Psoas muscle (tissue), 7 donors: ENCODE measurements at regions not wholly inside any gene's neighbourhood (a gene's known extent, or its start where the extent isn't known, plus 50 kb on each side); places are given as distances from the start of the nearest gene placed in this dataset.
"Not testable (repeated sequence)": the region's sequence is repeated elsewhere in the genome, so short reads cannot be mapped to it uniquely, and the experiment has no call there.

ENCODE experiments used
- ATAC-seq, 4 donors: fragments of 200-7000 bp; cut with Tn5 transposase; one replicate each; pipeline ENCODE4 v1.9.1; 2020; ENCODE audit warnings: moderate library complexity in 3 of 4, mild to moderate bottlenecking in 2 of 4
- DNase-seq, 2 donors: peaks; one replicate each; pipeline ENCODE4 v3.0.0-alpha.2; 2020
- H3K27ac ChIP-seq: fragments of 200-600 bp; one replicate; pipeline ENCODE4 v1.8.0; 2022
- H3K27me3 ChIP-seq, 3 donors: fragments of 200-600 bp in 1 of 3; one replicate each; pipeline versions ENCODE4 v1.6.1 to v1.8.0; 2013 to 2022; ENCODE audit warnings: low read length in 2 of 3, mild to moderate bottlenecking in 2 of 3, moderate library complexity in 1 of 3; ENCODE audit not compliant: insufficient read depth in 3 of 3
- H3K36me3 ChIP-seq, 2 donors: fragments of 200-600 bp in 1 of 2; one replicate each; pipeline versions ENCODE4 v1.6.1 to v1.8.0; 2013 to 2022; ENCODE audit warnings: low read depth in 1 of 2, mild to moderate bottlenecking in 1 of 2, moderate library complexity in 1 of 2; ENCODE audit not compliant: insufficient read depth in 1 of 2
- H3K4me1 ChIP-seq: fragments of 200-600 bp; one replicate; pipeline ENCODE4 v1.8.0; 2022
- H3K4me3 ChIP-seq: fragments of 200-600 bp; one replicate; pipeline ENCODE4 v1.8.0; 2022; ENCODE audit warnings: mild to moderate bottlenecking
- H3K9me3 ChIP-seq: fragments of 200-600 bp; one replicate; pipeline ENCODE4 v1.8.0; 2022
- WGBS, 3 donors: extraction: QIAGEN DNeasy Blood & Tissue Kit; methylation state at CpG; one replicate each; pipeline versions ENCODE4 v1.1.6 to v1.1.7; 2013; 5-methylcytosine and 5-hydroxymethylcytosine counted together
- intact Hi-C, 2 donors: fragments of 100-400 bp; cut with DNase I; formaldehyde crosslinking; loops; one replicate each; pipeline versions ENCODE4 v1.11.0 to v1.14.2; 2022
- TF ChIP-seq, protein P1 (sequence below): fragments of 200-600 bp; IDR thresholded peaks from one replicate; pipeline ENCODE4 v1.8.0; 2022; ENCODE audit warnings: antibody characterized with exemption
- donor health status: healthy with polysubstance abuse.
- donor health status: DM: no; HTN: no; CAD: no; lungs with moderate emphysema.
- donor health status: Bipolar disorder and iron deficiency.
- donor health status: healthy.
- donor health status: DM: yes; HTN: yes; CAD: no.
- donor health status: DM: no; HTN: no; CAD: no.
- donor health status: DM: yes; HTN: yes; CAD: no.

DNA sequence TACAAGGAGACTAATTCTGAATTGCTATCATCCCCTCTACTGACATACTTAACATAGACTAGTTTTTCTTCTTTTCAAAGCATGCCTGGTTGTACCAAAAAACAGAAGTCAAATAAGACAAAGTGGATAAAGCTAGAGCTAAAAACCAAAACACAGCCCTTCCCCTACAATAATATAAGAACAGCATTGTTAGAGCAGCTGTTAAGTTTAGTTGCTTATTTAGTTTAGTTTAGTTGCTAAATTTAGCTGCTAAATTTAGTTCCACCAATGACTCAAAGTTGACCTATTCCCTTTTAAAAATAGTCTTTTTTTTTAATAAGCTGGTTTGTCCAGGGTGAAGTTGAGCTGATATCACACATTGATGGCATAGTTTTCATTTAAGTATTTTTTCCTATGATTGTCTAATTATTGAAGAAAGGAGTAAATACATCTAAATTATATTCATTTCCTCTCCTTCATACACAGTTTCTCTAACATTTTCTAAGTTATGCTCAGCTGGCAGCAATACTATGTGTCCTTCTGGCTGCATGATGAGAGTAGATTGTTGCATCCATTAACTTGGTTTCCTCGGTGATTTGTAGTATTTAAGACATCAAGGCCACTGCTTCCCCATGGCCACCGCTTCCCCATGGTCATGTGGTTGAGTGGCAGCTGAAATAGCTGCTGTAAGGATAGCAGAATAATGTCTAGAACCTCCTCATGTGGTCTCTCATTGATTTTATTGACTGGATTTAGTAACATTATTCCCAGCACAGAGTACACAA is 718.6 kb upstream of the NECTIN3 start:
- 42 to 56% (median 53%) methylated on average over 2 of the region's 2 CpGs for WGBS, 3 donors
- Histone ChIP-seq H3K27me3 (no peaks in the 10 kb centered on the region), H3K36me3 (no peaks in the 10 kb centered on the region), H3K4me3 (no peak overlapping the region), H3K9me3 (no peaks in the 10 kb centered on the region), H3K27ac (no peak overlapping the region), H3K4me1 (no peaks in the 10 kb centered on the region)
- intact Hi-C loops = no loop called here
- TF ChIP-seq, protein P1, sequence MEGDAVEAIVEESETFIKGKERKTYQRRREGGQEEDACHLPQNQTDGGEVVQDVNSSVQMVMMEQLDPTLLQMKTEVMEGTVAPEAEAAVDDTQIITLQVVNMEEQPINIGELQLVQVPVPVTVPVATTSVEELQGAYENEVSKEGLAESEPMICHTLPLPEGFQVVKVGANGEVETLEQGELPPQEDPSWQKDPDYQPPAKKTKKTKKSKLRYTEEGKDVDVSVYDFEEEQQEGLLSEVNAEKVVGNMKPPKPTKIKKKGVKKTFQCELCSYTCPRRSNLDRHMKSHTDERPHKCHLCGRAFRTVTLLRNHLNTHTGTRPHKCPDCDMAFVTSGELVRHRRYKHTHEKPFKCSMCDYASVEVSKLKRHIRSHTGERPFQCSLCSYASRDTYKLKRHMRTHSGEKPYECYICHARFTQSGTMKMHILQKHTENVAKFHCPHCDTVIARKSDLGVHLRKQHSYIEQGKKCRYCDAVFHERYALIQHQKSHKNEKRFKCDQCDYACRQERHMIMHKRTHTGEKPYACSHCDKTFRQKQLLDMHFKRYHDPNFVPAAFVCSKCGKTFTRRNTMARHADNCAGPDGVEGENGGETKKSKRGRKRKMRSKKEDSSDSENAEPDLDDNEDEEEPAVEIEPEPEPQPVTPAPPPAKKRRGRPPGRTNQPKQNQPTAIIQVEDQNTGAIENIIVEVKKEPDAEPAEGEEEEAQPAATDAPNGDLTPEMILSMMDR = no peak
- DNase-seq (no peak), ATAC-seq (no peak)

DNA sequence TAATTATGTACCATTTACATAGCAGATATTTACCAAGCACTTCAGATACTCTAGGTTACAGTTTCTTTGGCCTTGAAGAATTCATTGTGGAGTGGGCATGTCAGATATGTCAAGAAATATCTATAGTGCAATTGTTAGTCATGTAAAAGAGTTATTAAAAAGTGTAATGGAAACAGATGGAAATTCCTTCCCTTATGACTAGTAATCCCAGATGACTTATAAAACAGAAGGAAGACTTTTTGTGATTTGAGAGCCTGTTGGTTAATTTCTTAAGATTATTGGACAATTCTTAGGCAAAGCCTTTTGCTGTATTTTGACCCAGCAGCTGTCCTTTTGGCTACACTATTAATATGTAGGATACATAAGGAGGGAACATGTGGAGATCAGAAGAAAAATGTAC is 708.9 kb upstream of the NECTIN3 start:
- no peak overlapping the region for H3K4me3 ChIP-seq
- no peaks in the 10 kb centered on the region for H3K9me3 ChIP-seq
- intact Hi-C loops = no loop called here
- H3K36me3 ChIP-seq = no peaks in the 10 kb centered on the region
- ATAC-seq (no peak), DNase-seq (no peak)
- H3K4me1 ChIP-seq = no peaks in the 10 kb centered on the region
- H3K27ac ChIP-seq = no peak overlapping the region
- H3K27me3 ChIP-seq = no peaks in the 10 kb centered on the region
- TF ChIP-seq, protein P1 = no peak

DNA sequence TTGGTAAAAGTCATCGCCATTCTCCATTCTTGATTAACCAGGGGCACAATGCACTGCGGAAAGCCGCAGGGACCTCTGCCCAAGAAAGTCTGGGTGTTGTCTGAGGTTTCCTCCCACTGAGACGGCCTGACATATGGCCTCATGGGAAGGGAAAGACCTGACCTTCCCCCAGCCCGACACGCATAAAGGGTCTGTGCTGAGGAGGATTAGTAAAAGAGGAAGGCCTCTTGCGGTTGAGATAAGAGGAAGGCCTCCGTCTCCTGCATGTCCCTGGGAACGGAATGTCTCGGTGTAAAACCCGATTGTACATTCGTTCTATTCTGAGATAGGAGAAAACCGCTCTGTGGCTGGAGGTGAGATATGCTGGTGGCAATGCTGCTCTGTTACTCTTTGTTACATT is 704.3 kb upstream of the NECTIN3 start:
- DNase-seq, ATAC-seq, H3K27me3 ChIP-seq, H3K4me3 ChIP-seq, H3K9me3 ChIP-seq, H3K27ac ChIP-seq, H3K4me1 ChIP-seq, intact Hi-C loops, H3K36me3 ChIP-seq: not testable (repeated sequence)
- WGBS, 3 donors = 89 to 93% (median 92%) methylated on average over 13 of the region's 13 CpGs

DNA sequence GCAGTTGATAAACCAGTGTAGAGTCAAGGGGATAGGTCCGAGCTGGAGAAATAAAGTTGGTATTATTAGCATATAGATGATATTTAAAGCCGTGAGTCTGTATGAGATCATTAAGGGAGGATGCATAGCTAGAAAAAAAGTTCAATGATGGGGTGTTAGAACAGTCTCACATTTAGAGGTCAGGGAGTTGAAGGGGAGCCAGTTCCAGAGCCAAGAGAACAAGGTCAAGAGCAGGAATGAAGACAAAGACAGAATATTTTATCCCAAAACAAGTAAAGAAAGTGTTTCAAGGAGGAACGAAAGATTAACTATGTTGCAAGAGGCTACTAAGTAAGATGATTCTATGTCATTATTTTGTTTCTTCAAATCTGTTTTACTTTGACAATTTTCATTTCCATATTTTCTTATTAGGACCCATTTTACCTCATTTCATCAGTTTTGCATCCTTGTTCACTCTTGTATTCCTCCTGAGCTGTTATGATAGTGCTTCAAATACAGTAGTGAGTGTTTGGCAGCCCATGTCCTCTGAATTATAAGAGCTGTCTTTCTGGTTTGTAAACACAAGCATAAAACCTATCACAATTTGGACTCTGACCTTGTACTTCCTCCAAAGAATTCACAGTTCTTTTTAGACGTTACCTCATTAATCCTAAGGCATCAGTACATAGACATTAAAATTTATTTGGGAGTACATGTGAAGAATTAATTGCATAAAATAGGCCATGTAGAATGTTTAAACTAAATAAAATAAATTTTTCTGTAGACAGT is 695.7 kb upstream of the NECTIN3 start:
- DNase-seq (no peak), ATAC-seq (no peak)
- no peaks in the 10 kb centered on the region for H3K27me3 ChIP-seq
- H3K27ac ChIP-seq = no peak overlapping the region
- H3K4me3 ChIP-seq = no peak overlapping the region
- no peaks in the 10 kb centered on the region for H3K4me1 ChIP-seq
- intact Hi-C loops = no loop called here
- TF ChIP-seq, protein P1 = no peak
- H3K36me3 ChIP-seq = no peaks in the 10 kb centered on the region
- H3K9me3 ChIP-seq = no peaks in the 10 kb centered on the region
- 69 to 77% (median 74%) methylated on average over 4 of the region's 4 CpGs for WGBS, 3 donors

DNA sequence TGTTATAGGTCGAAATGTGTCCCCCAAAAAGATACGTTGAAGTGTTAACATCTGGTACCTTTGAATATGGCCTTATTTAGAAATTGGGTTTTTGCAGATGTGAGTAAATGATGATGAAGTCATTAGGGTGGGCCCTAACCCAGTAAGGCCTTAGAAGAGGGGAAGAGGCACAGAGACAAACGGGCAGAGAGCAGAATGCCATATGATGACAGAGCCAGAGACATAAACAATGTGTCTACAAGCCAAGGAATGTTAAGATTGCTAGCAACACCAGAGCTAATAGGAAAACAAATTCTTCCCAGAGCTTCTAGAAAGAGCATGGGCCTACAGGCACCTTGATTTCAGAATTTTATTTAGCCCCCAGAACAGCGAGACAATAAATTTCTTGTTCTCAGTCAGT is 693.1 kb upstream of the NECTIN3 start:
- TF ChIP-seq, protein P1 = no peak
- Histone ChIP-seq H3K4me3 (no peak overlapping the region), H3K4me1 (no peaks in the 10 kb centered on the region), H3K9me3 (no peaks in the 10 kb centered on the region), H3K36me3 (no peaks in the 10 kb centered on the region), H3K27me3 (no peaks in the 10 kb centered on the region), H3K27ac (no peak overlapping the region)
- 73 to 77% (median 76%) methylated on average over 4 of the region's 4 CpGs for WGBS, 3 donors
- no peak for ATAC-seq
- no peak for DNase-seq
- intact Hi-C loops = no loop called here
